ENCODE measurements at regions not wholly inside any gene's neighbourhood (a gene's known extent, or its start where the extent isn't known, plus 50 kb on each side); places are given as distances from the start of the nearest gene placed in this dataset.

GRCh38 chr17:63306855-63307254 is 139.3 kb downstream of the CYB561 start:
- TF ChIP-seq CTCF (IDR thresholded peaks at IDR 0.05; ENCODE audit: insufficient read depth, low read length, poor library complexity, severe bottlenecking) (no peak), EZH2phosphoT487 (conservative IDR thresholded peaks at IDR 0.05; ENCODE audit: low read length) (no peak)
